ENCODE measurements at regions not wholly inside any gene's neighbourhood (a gene's known extent, or its start where the extent isn't known, plus 50 kb on each side); places are given as distances from the start of the nearest gene placed in this dataset.
"Not testable (repeated sequence)": the region's sequence is repeated elsewhere in the genome, so short reads cannot be mapped to it uniquely, and the experiment has no call there.

- no peak for ATAC-seq
Observed at GRCh38 chr20:40894237-40894630, 134.4 kb upstream of the TOP1 start.

DNA sequence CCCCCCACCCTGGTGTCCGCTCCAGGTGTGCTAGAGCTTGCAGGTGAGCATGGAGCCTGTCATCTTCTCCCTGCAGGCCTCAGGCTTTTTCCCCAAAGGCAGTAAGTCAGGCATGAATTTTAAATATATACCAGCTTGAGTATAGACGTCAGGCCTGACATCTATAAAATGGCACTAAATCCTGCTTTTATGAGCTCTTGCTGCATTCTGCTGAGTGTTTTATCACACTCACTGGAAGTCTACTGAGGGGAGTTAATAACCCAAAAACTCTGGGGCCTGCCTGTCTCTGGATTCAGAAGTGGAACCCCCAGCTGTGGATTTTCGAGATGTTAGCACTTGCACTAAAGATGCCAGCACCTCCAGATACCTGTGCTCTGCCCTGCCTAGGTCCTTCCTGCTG is 133.4 kb upstream of the TOP1 start:
- ATAC-seq, result no peak

DNA sequence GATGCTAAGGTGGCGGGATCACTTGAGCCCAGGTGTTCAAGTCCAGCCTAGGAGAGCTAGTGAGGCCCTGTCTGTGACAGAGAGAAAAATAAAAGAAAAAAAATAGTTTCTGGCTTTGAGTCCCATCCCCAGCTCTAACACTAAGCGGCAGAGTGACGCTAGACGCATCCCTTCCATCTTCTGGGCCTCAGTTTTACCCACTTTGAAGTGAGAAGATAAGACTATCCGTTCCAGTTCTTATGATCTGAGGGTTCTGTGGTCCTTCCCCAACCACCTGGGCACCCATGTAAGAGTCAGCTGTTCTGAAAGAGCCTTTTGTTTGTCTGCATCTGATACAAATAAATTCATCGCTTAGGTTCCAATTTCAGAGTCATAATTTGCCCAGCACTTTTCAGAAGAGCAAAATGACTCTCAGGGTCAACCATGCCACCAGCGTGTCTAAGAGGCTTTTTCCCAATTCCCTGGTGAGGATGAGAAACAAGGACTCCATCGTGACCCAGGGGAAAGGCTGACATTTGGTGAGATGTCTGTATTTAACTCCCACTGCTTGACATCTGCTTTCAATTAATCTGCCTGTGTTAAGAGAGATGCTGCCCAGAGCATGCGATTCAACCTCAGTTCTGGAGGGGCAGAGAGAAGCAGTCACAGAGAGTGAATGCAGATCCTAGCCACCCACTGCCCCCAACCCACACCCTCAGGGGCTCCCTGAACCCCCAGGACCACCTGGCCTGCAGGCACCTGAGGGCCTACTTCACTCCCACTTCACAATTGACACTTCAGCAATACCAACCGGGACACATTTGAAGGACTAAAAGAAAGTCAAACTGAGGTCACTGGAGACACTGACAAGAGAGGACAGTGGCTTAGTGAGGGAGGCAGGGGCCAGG is 131.6 kb upstream of the TOP1 start:
- ATAC-seq, result no peak

DNA sequence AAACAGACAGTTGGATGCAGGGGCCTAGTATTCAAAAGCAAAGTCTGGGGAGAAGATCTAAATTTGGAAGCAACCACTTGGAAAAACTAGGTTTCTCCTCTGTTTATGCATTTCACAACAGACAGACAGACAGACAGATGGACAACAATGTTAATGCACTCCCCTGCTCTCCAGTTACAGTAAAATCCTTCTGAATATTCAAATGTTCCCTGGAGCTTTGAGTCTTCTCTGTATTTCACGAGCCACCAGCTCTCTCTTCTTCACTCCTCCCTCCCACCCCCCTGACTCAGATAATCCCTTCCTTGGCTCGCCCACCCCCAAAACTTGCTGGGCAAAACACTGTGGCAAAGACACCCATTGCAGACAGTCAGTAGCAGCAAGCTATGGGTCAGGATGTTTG is 129.3 kb upstream of the TOP1 start:
- no peak for ATAC-seq

GRCh38 chr20:40900666-40901215 is 127.9 kb upstream of the TOP1 start:
- ATAC-seq, result no peak

- ATAC-seq, result no peak
Observed at GRCh38 chr20:40902661-40903060, 126.0 kb upstream of the TOP1 start.

GRCh38 chr20:40908309-40908708 is 120.3 kb upstream of the TOP1 start:
- no peak for ATAC-seq

DNA sequence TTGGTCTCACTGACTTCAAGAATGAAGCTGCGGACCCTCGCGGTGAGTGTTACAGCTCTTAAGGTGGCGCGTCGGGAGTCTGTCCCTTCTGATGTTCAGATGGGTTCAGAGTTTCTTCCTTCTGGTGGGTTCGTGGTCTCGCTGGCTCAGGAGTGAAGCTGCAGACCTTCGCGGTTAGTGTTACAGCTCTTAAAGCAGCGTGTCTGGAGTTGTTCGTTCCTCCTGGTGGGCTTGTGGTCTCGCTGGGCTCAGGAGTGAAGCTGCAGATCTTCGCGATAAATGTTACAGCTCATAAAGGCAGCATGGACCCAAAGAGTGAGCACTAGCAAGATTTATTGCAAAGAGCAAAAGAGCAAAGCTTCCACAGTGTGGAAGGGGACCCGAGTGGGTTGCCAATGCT is 119.1 kb upstream of the TOP1 start:
- not testable (repeated sequence) for ATAC-seq

DNA sequence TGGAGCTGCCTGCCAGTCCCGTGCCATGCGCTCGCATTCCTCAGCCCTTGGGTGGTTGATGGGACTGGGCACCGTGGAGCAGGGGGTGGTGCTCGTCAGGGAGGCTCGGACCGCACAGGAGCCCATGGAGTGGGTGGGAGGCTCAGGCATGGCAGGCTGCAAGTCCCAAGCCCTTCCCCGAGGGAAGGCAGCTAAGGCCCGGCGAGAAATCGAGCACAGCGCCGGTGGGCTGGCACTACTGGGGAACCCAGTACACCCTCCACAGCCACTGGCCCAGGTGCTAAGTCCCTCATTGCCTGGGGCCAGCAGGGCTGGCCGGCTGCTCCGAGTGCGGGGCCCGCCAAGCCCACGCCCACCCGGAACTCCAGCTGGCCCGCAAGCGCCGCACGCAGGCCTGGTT is 118.2 kb upstream of the TOP1 start:
- ATAC-seq, result not testable (repeated sequence)

DNA sequence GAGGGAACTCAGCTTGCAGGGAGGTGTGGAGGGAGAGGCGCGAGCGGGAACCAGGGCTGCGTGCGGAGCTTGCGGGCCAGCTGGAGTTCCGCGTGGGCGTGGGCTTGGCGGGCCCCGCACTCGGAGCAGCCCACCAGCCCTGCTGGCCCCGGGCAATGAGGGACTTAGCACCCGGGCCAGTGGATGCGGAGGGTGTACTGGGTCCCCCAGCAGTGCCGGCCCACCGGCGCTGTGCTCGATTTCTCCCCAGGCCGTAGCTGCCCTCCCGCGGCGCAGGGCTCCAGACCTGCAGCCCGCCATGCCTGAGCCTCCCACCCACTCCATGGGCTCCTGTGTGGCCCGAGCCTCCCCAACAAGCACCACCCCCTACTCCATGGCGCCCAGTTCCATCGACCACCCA is 117.5 kb upstream of the TOP1 start:
- ATAC-seq, result not testable (repeated sequence)

DNA sequence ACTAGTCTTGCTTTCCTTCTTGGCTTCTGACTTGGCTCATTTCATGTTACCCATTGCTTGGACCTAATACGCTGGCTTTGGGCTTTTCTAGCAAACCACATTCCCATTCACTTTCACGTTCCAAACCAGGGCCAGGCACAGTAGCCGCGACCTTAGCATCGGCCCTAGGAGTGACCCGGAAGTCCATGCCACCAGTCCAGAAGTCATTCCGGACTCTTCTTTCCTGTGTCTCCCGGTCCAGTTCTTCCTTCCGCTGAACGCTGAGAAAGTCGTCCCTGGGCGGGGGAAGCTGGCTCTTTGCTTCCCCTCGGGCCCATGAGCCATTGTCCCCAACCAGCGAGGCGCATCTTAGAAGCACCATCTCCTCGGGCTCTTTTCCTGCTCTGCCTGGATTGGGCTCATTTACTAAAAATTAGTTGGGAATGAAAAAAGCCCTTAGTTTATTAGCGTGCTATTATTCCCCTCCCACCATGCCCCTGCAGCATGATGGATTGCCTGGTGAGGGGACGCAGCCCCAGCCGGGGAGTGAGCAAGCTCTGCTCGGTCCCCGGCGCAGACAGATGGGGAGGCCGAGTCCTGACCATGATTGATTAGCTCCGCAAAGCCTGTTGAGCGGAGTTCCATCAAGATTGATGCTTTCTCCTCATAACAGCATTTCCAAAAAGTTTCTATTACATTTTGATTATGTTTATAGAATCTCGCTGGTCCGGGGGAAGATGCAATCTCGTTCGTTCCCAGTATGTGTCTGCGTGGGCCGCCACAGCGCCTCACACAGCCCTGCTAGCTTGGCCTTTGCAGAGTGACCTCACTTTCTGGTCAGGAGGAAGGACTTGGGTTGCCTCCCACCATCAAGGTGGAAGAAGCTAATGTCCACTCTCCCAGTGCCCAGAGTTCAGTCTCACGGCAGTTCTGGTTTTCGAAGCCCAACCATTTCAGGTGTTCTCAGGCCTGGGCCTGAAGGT is 115.1 kb upstream of the TOP1 start:
- ATAC-seq, result no peak

GRCh38 chr20:40915756-40916155 is 112.9 kb upstream of the TOP1 start:
- ATAC-seq, result no peak

GRCh38 chr20:40916276-40916675 is 112.3 kb upstream of the TOP1 start:
- no peak for ATAC-seq

DNA sequence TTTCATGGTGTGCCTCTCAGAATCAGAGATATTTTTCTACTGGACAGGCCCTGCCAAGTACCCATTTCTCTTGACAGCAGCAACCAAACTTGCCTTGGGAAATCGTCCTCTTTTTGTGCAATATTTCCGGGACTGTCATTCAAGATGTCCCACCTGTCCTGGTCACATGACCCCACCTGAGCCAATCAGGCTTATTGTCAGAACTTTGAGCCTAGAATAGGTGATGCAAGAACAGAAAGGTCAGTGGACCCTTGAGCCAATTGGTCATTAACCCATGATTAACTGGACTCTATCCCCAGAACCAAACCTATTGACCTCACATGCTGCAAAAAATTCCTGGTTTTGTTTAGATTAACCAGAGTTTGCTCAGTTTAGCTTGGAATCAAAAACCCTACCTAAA is 108.3 kb upstream of the TOP1 start:
- ATAC-seq, result no peak

- ATAC-seq, result no peak
Observed at GRCh38 chr20:40922865-40923264, 105.8 kb upstream of the TOP1 start.

- ATAC-seq, result no peak
Observed at GRCh38 chr20:40925829-40926510, 102.7 kb upstream of the TOP1 start.

GRCh38 chr20:40926928-40927327 is 101.7 kb upstream of the TOP1 start:
- no peak for ATAC-seq

DNA sequence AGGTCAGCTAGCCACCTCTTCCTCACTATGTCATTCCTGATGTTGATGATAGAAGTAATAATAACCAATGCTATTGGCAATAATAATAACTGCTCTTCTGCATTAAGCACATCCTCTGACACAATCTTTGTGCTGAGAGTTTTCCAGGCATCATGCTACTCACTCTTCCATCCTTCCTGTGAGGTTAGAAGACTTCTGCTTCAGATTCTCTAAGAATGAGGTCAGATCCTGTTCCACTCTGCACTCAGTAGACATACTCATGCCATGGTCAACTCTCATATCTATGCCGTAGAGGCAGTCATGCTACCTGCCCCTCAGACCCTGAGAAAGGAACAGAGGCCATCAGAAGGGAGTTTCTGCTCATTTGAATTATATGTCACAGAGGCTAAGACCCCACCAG is 98.1 kb upstream of the TOP1 start:
- no peak for ATAC-seq

DNA sequence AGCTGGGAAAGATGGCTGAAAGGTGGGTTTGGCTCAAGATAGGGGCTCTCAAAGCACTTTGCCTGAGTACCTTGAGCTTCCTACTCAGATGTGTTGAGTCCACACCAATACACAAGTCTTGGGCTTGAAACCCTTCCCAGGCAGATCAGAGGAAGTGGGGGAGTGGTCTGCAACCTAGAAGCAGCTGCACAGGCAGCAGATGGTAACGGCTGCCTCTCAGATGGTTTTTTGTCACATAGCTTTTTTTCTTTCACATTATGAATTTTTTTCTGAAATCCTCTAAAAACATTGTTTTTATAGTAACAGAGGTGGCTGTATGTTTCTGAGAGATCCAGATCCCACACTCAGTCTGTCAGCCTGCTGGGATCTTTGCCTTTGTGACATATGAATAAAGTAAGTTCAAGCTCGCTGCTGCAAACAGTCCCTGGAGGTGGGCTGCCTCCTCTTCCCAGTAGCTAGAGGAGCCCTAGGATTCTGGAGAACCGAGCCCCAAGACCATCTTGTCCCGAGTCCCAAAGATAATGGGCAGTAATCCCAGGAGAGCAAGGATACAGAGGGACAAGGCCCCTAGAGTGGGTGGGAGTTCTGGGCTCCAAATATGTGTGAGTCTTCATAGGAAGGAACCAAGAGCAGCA is 97.1 kb upstream of the TOP1 start:
- ATAC-seq, result no peak

DNA sequence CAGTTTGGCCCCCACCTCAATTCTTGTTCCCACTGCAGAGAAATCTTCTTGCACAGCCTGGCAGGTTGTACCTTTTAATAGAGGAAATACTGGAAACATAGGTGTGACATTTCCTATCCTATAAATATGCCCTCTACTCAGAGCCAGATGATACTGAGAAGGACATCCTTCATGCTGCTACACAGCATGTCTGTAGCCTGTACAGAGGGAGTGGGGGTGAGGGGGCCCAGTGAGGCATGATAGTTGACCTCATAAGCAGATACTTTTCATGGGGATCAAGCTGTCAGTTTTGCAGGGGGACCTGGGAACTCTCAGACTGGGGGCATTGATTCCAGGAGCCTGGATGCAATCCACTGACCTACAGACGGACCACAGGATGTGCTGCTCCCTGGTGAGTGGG is 96.2 kb upstream of the TOP1 start:
- no peak for ATAC-seq

- no peak for ATAC-seq
Observed at GRCh38 chr20:40933758-40934157, 94.9 kb upstream of the TOP1 start.

- no peak for ATAC-seq
Observed at GRCh38 chr20:40938020-40938419, 90.6 kb upstream of the TOP1 start.
